Sciatic nerve (tissue), 2 donors: ENCODE measurements at regions not wholly inside any gene's neighbourhood (a gene's known extent, or its start where the extent isn't known, plus 50 kb on each side); places are given as distances from the start of the nearest gene placed in this dataset.
"Not testable (repeated sequence)": the region's sequence is repeated elsewhere in the genome, so short reads cannot be mapped to it uniquely, and the experiment has no call there.

Experiments
- ATAC-seq: fragments of 200-7000 bp; cut with Tn5 transposase; one replicate; pipeline ENCODE4 v1.9.1; 2020; ENCODE audit warnings: mild to moderate bottlenecking, moderate library complexity
- DNase-seq: peaks from one replicate; pipeline ENCODE4 v3.0.0-alpha.2; 2020; ENCODE audit warnings: low spot score
- intact Hi-C: fragments of 100-400 bp; cut with DNase I; formaldehyde crosslinking; loops from one replicate; pipeline ENCODE4 v1.14.2; 2022
- donor health status: DM: no; HTN: no; CAD: no.
- donor health status: DM: no; HTN: no; CAD: no.

DNA sequence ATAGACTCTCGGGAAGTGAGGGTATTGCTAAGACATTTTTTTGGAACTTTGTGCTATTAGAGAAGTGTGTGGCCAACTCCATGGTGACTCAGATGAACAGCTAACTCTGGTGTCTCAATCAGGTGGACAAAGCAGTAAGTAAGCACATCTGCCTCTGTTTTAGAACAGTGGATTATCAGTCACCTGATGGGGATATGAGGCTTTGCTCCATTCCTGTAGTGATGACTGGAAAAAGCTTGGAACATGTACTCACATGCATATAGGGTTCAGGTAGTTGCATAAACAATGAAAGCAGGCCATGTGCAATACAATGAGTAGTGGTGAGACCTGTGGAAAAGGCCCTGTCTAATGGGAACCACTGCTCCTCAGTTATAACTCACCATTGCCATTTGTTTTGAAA, 168.2 kb upstream of the FBN2 start:
- no peak for ATAC-seq
- DNase-seq = no peak
- intact Hi-C loops = no loop called here

DNA sequence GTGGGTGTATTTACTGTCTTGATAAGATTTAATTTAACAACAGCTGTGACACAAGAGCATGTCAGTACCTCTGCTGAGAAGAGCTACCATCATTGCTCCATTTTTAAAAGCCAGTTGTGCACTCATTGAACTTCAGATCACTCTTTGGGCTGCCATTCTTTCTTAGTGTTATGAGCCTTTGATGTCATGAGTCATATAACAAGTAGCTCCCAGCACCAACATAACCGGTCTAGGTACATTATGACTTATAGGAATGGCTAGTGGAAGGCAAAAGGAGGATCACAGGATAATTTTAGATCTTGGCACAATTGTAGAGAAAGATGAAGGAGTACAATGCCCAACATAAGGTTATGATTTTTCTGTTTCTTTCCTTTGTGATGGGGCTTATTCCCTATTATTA, 170.8 kb upstream of the FBN2 start:
- intact Hi-C loops = no loop called here
- no peak for DNase-seq
- no peak for ATAC-seq

DNA sequence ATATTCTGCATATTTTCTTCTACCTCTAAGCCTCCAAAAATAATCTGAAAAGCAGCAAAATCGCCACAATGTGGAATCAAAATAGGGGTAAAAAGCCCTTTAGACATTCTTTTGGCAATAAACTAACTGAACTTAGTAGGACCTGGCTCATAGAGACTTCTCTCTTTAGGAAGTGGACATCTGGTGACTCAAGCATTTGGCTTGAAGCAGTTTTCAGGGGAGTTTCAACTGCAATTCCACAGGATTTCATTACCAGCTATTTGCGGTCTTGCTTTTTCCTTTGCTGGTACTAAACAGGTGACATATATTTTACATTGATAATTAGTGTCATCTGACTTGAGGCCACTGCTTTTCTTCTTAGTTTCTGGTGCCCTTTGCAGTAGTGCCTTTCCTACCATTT, 173.2 kb upstream of the FBN2 start:
- no peak for DNase-seq
- intact Hi-C loops = no loop called here
- no peak for ATAC-seq

DNA sequence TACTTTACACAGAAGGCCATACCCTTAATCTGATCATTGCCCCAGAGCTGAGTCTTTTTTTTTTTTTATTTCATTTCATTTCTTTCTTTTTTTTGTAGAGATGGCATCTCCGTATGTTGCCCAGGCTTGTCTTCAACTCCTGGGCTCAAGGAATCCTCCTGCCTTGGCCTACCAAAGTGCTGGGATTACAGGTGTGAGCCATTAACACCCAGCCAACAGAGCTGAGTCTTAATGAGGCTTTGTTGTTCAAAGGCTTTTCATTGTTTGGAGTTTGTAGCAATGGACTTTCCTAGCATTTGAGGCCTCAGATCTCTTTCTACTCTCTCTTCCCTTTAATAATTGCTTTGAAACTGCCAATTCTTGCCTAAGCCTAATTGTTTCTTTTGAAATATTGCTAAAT, 176.5 kb upstream of the FBN2 start:
- intact Hi-C loops = no loop called here
- ATAC-seq = no peak

DNA sequence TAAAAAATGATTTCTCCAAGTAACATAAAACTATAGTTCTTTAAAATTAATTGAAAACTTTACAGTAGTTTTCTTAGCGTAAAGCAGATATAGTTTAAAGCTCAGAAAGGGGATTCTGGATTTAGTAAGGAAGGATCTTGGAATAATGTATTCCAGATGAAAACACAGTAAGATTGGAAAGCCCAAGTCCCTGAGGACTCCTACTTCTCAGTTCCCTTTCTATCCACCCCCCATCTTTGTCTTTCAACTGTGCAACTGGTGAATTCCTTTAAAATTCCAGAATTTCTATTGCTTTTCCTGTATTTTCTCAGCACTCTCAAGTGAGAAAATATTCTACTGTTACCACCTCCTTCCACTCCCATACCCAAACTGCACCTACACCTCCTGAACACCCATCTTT, 184.5 kb upstream of the FBN2 start:
- no peak for DNase-seq
- intact Hi-C loops = no loop called here
- ATAC-seq = no peak

More for the DNA sequence above, 176.5 kb upstream of the FBN2 start:
- no peak for DNase-seq

DNA sequence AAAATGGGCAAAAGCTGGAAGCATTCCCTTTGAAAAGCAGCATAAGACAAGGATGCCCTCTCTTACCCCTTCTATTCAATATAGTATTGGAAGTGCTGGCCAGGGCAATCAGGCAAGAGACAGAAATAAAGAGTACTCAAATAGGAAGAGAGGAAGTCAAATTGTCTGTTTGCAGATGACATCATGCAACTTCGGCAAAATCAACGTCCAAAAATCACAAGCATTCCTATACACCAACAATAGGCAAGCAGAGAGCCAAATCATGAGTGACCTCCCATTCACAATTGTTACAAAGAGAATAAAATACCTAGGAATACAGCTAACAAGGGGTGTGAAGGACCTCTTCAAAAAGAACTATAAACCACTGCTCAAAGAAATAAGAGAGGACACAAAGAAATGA, 192.0 kb upstream of the FBN2 start:
- DNase-seq, intact Hi-C loops, ATAC-seq: not testable (repeated sequence)

DNA sequence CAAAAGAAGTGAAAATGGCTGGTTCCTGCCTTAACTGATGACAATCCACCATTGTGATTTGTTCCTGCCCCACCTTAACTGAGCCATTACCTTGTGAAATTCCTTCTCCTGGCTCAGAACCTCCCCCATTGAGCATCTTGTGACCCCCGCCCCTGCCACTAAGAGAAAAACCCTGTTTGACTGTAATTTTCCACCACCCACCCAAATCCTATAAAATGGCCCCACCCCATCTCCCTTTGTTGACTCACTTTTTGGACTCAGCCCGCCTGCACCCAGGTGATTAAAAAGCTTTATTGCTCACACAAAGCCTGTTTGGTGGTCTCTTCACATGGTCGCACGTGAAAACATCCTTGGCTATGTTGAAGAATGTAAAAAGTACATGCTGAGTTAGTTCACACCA, 197.6 kb upstream of the FBN2 start:
- intact Hi-C loops, ATAC-seq, DNase-seq: not testable (repeated sequence)

DNA sequence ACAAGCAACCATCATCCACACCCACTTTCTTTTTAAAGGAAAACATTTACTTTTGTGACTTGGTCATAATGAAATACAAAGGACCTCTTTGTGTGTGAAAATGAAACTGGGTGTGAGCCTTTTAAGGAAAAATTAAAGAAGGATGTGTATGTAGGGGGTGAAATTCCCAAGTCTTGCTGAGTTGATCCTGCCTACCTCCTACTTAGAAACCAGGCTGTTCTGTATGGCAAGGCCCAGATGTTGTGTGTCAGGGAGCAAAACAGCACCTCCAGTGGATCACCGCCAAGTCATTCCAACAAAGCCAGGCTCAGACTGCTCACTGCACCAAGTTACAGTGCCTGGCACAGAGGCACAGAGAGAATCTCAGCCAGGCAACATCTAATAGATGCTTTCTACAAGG, 198.5 kb upstream of the FBN2 start:
- DNase-seq = no peak
- peak; percentile 92 for ATAC-seq
- intact Hi-C loops = no loop called here

DNA sequence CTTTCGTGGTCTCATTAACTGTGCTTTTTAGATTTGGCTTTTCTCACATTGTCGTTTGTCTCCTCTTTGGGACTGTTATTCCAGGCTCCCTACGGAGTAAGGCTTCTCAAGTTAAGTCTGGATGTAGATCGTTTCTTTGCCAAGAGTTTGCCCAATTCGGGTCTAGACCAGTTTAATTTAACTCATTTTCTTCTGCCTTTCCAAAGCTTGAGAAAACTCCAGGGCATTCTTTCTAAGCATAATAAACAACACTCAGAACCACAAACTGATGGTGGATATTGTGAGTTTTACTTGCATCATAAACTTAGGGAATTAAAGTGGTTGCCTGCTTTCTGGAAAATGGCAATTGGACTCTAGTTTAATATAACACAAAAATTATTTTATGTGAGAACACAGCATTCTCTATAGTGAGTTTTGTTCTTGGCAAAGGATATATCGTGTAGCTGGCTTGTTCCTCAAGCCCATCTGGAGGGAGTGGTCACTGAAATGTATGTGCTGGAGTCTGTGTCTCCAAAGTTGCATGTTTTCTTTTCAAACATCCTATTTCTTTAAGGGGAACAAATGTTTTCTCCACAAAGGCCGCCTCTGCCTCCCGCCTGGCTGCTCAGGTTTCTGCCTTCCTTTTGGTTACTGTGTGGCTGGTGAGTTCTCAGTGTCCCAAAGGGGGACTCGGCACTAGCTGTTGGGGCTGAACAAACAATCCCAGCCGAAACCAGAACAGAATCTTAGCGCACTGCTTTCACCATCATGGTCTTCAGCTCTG, 211.3 kb upstream of the FBN2 start:
- DNase-seq (no peak), ATAC-seq (peak; percentile 46)
- intact Hi-C loops = no loop called here

DNA sequence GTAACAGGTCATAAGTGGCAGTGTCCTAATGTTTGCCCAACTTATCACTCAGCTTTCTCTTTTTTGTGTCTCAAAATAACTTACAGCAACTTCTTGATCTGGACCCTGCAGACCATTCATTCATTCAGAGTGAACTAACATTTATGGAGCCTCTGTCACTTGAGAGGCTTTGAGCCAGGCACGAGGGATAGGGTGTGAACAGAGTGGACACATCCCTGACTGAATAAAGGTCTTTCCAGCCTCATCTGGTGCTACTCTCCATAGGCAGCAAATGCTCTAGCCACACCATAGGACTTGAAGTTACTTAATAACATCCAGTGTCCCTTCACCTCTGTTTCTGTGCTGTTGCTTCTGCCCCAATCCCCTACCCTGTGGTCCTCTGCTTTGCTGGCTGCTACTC, 212.1 kb upstream of the FBN2 start:
- ATAC-seq (peak; percentile 32), DNase-seq (no peak)
- intact Hi-C loops = no loop called here

DNA sequence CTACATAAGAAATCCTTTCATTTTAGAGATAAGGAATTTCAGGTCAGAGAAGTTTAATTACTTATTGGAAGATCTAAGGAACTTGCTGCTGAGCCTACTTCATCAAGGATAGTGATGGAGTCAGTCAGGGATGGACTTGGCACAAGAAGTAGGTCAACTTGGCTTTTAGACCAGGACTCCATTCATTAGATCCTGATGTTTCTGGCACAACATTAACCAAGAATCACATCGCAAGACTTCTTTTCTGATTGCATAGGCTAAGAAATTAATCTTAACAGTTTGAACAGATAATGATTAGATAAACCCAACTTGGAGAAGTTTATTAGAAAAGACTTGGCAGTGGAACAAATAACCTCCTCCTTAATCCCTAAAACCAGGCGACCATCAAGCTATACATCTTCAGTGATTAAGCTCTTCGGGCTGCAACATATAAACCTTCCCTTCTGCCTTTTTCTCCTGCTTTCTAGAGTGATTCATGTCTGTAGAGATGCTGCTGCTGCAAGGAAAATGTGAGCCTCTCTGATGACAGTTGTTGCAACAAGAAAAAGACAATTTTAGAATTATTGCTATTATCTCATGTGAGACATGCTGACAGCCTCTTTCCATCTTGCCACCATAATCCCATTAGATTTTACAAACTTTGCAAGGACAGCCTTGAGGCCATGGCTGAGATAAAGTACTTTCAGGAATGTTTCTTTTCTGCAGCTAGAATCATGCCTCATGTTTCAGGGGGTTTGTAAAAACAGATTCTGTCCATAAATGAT, 207.9 kb upstream of the SLC27A6 start:
- DNase-seq (no peak), ATAC-seq (no peak)
- intact Hi-C loops = no loop called here

DNA sequence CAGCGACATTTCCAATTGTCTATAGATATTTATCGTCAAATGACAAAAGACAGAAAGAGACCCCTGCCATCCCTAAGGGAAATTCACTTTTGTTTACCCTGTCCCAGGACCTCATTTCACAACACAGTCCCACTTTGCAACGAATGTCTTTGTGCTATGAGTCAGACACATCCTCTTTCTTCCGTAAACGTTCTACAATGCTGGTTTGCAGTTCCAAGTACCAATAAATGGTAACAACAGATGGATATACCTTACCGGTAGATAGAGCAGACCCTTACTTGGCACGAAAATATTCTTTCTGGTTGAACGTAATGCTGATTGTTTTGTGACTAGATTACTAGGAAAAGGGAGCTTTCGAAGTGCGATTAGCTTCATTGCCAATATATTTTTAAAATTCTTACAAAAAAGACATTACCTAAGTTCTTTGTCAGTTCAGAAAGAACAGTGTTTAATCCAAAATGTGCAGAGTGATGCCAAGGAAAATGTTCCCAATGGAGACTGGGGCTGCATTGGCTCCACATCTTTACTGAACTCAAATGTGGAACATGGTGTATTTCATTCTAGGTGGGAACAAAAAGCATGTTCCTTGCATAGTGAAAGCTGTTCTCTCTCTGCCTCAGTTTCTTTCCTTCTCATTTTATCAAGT, 202.5 kb upstream of the SLC27A6 start:
- intact Hi-C loops = no loop called here
- DNase-seq = no peak
- ATAC-seq = no peak

DNA sequence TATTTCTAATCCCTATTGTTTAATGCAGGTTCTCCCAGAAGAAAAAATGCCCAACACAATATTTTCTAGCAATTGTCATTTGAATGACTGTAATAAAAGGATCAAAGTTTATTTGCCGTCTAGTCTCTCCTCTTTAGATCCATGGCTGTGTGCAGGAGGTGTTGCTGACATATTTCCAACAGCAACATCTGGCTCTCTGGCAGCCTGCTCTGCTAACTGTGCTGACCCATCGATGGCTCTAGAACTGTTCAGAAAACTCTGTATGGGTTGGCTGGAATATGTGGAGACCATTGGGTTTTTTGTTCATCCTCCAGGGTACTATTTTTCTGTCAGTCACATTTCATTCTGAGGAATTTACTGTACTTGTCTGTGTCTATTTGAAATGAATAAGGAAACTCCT, 202.0 kb upstream of the SLC27A6 start:
- ATAC-seq (peak; percentile 68), DNase-seq (no peak)
- intact Hi-C loops = no loop called here

DNA sequence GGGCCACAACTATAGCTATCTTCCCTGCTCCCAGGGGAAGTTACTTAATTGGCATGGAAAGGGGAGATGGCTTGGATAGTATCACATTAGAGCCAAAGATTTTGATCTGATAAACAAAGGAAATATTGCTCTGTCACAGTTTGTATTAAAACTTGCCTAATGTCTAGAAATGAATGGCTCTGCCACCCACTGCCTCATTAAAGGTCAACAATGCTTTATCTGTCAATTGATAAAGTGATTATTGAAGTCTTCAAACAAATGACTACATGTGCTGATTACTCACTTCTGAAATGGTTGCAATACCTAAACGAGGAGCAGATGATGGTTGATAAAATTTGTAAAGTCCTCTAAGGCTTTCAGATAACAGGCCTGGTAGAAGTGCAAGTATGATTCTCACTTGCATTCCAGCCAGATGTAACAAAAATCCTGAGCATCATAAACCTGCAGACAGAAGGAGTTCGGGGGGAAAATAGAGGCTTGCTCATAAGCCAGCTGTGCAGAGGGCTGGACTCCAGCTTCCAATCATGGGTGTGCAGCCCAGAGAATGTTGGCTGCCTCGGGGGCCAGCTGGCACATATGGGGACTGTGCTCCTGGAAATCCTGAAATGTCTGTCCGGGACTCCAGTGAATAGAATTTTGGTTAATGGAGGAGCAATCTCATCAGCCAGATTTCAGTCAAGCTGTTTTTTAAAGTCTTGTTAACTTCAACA, 200.5 kb upstream of the SLC27A6 start:
- no peak for ATAC-seq
- intact Hi-C loops = no loop called here
- no peak for DNase-seq

DNA sequence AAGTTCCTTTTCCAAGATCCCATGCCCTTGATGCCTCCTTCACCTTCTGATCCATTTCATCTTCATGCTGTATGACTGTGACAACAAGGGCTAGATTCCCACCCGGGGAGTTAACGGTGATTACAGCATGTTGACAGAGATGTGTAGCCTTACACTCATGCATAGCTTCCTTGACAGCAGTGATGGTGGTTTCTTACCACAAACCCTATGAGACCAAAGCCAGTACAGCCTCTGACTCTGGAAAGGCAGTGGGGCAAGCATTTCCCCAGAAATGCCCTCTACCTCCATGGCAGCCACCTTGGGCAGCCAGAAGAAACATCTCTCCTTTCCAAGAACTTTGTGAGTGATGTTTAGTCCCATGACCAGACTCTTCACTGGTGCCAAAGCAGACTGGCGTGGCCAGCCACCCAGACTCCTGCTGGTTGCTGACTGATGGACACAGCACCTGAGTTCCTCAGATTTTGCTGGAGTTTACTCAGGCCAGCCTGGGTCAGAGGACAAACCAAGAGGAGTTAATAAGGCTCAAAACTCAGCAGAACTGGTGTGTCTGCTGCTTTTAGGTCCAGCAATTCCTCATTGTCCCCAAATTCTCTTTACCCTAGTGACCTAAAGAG, 199.7 kb upstream of the SLC27A6 start:
- DNase-seq = no peak
- intact Hi-C loops = no loop called here
- ATAC-seq = no peak

DNA sequence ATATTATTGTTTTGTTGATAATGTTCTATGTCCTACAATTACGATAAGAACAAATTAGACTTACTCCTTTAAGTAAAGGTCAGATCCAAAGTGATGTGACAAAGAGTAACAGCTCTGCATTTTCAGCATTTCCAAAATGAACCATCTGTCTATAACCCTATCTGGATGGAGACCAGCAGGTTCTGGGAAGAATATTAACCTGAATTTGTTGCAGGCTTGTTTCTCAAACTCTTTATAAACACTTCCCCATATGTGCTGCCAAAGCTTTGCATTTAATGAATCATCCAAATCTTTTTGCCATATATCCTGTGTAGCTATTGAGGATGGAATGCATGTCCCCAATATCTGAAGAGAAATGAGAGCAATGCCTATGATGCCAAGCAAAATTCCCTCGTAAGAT, 198.9 kb upstream of the SLC27A6 start:
- no peak for DNase-seq
- intact Hi-C loops = no loop called here
- ATAC-seq = no peak

DNA sequence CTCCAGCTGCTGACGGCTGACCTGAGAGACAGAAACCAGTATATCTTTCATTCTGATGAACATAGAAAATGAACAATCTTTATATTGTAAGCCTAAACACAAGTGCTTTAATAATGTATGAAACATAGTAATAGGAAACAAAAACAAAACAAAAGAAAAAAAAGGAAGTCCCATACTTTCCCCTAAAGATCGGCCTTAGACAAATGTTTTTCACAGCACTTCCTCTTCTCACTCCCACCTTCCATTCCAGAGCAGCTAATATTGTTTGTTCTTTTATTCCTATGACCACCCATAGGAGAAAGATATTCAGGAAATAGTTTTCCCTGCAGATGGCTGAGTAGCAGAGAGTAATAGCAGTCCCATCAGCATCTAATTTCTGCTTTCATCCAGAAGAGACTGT, 194.4 kb upstream of the SLC27A6 start:
- intact Hi-C loops = no loop called here
- no peak for DNase-seq

DNA sequence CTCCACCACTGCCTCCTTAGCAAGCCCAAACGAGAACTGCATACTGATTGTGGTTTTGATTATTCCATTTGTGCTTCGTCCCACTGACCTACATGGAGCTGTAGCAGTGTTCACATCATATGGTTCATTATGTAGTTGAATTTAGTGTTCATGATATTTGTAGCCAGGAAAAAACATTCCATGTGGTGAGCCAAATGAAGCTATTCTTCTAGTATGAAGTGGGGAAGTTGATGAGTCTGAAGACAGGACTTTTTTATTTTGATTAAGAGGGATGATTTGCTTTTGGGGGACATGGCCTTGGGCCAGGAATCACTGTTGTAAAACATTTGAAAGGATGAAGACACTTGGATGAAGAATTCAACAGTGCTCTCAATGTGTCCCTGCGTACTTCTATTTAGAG, 192.9 kb upstream of the SLC27A6 start:
- DNase-seq (no peak), ATAC-seq (no peak)
- intact Hi-C loops = no loop called here

More for the DNA sequence above, 194.4 kb upstream of the SLC27A6 start:
- ATAC-seq = no peak

DNA sequence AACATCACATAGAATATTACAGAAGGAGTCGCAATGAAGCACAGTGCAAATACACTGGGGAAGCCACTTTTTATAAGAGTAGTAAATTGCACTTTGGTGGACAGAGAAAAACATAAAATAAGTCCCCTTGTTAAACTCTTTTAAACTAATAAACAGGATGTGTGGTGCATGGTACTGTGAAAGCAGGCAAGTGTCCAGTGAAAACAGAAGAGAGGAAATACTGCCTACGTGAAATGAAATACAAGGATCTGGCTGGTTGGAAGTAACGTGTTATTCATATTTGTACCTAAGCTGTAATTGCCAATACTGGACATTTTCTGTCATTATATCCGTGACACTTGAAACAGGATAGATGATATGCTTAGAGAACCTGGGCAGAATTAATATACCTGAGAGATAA, 191.9 kb upstream of the SLC27A6 start:
- intact Hi-C loops = no loop called here
- no peak for DNase-seq
- ATAC-seq = peak; percentile 58
